ENCODE measurements at regions not wholly inside any gene's neighbourhood (a gene's known extent, or its start where the extent isn't known, plus 50 kb on each side); places are given as distances from the start of the nearest gene placed in this dataset.

GRCh38 chr13:23992781-23993679 lies 95.7 kb upstream of the C1QTNF9B start:
- TF ChIP-seq POLR2A (IDR thresholded peaks at IDR 0.05): no peak
- no peak for TF ChIP-seq CTCF (IDR thresholded peaks at IDR 0.05)
- TF ChIP-seq EP300 (IDR thresholded peaks at IDR 0.05): no peak

Data from ovary (tissue), 3 donors.